HG03342 (cell line): ENCODE measurements at regions not wholly inside any gene's neighbourhood (a gene's known extent, or its start where the extent isn't known, plus 50 kb on each side); places are given as distances from the start of the nearest gene placed in this dataset.
"Not testable (repeated sequence)": the region's sequence is repeated elsewhere in the genome, so short reads cannot be mapped to it uniquely, and the experiment has no call there.

ENCODE experiments used
- ATAC-seq: cut with Tn5 transposase; IDR thresholded peaks from one replicate; pipeline ENCODE4 v1.9.1; 2021; ENCODE audit warnings: mild to moderate bottlenecking, moderate library complexity; ENCODE audit not compliant: unreplicated experiment

- no peak for ATAC-seq
These were observed 63.2 kb downstream of the NENF start for GRCh38 chr1:212495766-212496494.

- ATAC-seq: no peak
These were observed 64.0 kb downstream of the NENF start for GRCh38 chr1:212496682-212497081.

GRCh38 chr1:212497553-212497952 lies 64.8 kb downstream of the NENF start:
- ATAC-seq: no peak

- no peak for ATAC-seq
These were observed 65.7 kb downstream of the NENF start for GRCh38 chr1:212498283-212499040.

GRCh38 chr1:212500351-212500750 lies 67.6 kb downstream of the NENF start:
- no peak for ATAC-seq

GRCh38 chr1:212500983-212501382 lies 68.3 kb downstream of the NENF start:
- no peak for ATAC-seq

GRCh38 chr1:212503714-212504113 lies 71.0 kb downstream of the NENF start:
- no peak for ATAC-seq

- ATAC-seq: no peak
These were observed 71.6 kb downstream of the NENF start for GRCh38 chr1:212504171-212504803.

- no peak for ATAC-seq
These were observed 73.9 kb downstream of the NENF start for GRCh38 chr1:212506666-212507065.

GRCh38 chr1:212507369-212507768 lies 74.6 kb downstream of the NENF start:
- ATAC-seq: no peak

- no peak for ATAC-seq
These were observed 80.3 kb downstream of the NENF start for GRCh38 chr1:212512816-212513559.

GRCh38 chr1:212513586-212513985 lies 80.9 kb downstream of the NENF start:
- ATAC-seq: no peak

GRCh38 chr1:212514056-212514614 lies 81.4 kb downstream of the NENF start:
- ATAC-seq: no peak

- ATAC-seq: no peak
These were observed 82.1 kb downstream of the NENF start for GRCh38 chr1:212514782-212515181.

- ATAC-seq: no peak
These were observed 82.6 kb downstream of the NENF start for GRCh38 chr1:212515329-212515760.

- not testable (repeated sequence) for ATAC-seq
These were observed 83.3 kb downstream of the NENF start for GRCh38 chr1:212516012-212516411.

GRCh38 chr1:212518188-212519054 lies 85.7 kb downstream of the NENF start:
- no peak for ATAC-seq

GRCh38 chr1:212519131-212519530 lies 86.4 kb downstream of the NENF start:
- no peak for ATAC-seq

- no peak for ATAC-seq
These were observed 87.6 kb downstream of the NENF start for GRCh38 chr1:212520299-212520698.

GRCh38 chr1:212520746-212521145 lies 87.8 kb upstream of the ATF3 start:
- no peak for ATAC-seq
